ENCODE measurements at regions not wholly inside any gene's neighbourhood (a gene's known extent, or its start where the extent isn't known, plus 50 kb on each side); places are given as distances from the start of the nearest gene placed in this dataset.

DNA sequence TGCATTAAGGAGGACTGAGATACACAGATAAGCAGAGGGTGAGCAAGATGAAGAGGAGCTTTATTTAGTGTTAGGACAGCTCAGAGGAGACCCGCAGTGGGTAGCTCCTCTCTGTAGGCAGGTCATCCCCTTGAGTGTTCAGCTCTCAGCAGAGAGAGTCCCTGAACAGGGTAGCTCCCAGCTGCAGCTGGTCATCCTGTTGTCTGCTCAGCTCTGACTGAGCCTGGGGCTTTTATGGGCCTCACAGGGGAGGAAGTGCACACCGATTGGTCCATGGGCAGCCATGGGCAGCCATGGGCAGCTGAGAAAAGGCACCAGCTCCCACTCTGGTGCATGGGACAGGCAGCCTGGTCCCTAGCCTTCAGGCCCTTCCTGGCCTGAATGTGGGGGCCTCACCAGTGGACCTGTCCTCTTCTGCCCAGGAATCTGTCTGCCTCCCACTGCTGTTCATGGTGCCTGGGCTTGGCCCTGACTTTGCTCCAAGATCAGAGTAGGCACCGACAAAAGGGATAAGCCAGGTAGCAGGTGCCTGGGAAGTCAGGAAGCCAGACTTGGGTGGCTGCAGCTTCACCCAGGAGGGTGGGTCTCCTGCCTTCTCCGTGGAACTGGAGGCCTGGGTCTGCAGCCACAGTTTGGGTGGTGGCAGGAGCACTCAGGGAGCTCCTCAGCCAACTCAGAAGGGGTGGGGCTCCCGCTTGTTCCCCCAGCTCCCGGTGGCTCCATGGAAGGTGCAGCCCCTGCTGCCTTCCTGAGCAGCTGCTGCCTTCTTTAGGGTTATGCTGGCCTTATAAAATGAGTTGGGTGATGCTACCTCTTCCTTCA, 54.7 kb downstream of the MYEOV start:
- in situ Hi-C loops (cut with HindIII; ENCODE audit: low sequenced_read_pairs), result no loop called here

DNA sequence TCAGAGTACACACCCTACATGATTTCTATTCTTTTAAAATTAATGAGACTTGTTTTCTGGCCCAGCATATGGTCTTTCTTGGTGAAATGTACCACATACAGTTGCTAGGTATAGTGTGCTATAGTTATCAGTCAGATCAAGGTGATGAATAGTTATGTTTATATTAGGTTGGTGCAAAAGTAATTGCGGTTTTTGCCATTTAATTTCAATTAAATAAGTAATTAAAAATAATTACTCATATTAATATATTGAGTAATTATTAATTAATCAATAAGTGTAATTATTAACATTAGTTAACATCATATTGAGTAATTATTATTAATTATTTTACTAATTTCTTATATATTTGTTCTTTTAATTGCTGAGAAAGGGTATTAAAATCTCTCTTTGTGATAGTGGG, 56.1 kb downstream of the MYEOV start:
- in situ Hi-C loops (cut with HindIII; ENCODE audit: low sequenced_read_pairs), result no loop called here

DNA sequence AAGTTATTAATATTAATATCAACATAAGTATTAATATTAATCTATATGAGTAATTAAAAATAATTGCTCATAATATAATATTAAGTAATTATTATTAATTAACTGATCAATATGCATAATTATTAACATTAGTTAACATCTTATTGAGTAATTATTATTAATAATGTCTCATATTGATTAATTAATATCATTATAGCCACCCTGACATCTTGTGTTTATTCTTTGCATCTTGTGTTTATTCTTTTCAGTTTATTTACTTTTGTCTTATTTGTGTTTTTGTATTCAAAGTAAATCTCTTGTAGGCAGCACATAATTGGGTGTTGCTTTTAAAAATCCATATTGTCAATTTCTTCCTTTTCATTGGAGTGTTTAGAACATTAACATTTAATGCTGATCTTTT, 56.6 kb downstream of the MYEOV start:
- in situ Hi-C loops (cut with HindIII; ENCODE audit: low sequenced_read_pairs), result no loop called here

DNA sequence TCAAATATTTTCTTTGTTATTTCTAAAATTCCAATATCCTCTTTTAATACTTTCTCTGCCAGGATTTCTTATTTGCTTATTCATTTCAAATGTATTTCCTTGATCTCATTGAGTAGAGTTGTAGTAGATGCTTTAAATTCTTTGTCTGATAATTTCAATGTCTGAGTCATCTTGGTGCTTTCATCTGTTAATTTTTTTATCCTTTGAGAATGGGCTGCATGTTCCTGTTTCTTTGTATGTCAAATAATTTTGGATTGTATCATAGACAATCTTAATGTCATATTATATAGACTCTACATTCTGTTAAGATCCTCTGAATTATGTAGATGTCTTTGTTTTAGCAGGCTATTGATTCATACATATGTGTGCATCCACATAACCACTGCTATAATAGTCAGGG, 57.5 kb downstream of the MYEOV start:
- in situ Hi-C loops (cut with HindIII; ENCODE audit: low sequenced_read_pairs), result no loop called here

DNA sequence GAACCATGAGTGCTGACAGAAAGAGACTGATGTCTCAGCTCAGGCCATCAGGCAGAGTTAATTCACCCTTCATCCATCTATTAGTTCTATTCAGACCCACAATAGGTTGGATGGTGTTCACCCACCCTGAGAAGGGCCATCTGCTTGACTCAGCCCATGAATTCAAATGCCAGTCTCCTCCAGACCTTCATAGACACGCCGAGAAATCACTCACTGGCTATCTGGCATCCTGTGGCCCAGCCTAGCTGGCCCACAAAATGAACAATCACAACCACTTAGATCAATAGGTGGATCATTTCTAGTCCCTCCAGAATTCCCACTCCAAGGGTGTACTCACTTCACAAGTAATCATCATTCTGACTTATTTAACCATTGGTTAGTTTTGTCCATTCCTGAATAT, 58.2 kb downstream of the MYEOV start:
- in situ Hi-C loops (cut with HindIII; ENCODE audit: low sequenced_read_pairs), result no loop called here

DNA sequence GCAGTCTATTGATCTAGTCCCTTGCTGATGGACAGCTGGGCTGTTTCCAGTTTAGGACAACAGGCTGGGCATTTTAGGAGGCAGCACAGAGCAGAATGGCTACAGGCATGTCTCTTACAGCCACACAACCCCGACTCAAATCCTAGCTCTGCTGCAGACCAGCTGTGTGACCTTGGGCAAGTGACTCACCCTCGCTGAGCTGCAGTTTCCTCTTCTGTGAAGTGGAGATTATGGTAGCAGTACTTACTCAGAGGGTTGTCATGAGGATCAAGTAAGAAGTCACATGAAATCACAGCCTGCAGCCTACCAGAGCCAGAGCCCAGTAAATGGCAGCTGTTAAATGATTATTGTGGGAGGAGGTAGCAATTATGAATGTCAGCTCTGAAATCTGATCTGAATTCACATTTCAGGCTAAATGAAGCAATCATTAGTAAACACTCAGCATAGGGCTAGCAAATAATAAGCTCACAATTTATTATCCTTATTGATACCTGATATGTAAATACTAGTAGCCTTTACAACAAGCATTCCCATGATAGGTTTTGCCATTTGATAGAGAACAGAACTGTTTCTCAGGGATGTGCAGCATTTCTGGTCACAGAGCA, 58.9 kb downstream of the MYEOV start:
- in situ Hi-C loops (cut with HindIII; ENCODE audit: low sequenced_read_pairs), result no loop called here

DNA sequence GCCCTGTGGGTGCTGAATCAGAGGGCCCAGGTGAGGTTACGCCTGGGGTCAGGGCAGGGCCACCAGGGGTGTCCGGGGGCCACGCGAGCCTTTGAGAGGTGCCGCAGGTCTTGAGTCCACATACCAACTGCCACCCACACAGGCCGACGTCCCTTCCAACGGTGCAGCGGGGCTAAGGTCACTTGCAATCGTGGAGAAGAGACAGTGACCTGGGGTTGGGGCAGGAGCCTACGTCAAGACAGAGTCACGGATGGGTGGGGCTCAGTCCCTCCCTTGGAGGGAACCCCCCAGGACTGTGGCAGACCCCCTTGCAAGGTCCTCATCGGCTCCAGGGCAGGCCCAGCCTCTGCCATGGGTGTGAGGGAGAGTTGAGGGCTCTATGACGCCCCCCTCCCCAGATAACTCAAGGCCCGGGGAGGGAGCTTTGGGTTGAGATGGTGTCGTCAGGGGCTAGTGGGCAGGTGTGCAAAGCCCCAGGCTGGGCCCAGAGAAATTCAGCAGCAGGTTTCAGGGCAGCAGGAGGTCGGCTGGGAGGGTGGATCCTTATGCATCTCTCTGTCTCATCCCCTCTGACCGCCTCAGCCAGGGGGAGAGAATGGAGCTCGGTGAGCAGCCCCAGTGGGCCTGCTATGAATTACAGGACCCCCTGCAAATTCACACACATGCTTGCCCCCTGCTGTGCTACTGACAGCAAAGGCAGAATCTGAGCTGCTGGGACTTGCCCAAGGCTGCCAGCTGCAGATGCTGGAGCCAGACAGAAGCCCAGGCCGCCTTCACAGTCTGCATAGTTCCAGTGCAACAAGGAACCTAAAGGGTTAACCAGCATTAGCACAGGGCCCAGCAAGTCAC, 60.0 kb downstream of the MYEOV start:
- in situ Hi-C loops (cut with HindIII; ENCODE audit: low sequenced_read_pairs), result no loop called here

DNA sequence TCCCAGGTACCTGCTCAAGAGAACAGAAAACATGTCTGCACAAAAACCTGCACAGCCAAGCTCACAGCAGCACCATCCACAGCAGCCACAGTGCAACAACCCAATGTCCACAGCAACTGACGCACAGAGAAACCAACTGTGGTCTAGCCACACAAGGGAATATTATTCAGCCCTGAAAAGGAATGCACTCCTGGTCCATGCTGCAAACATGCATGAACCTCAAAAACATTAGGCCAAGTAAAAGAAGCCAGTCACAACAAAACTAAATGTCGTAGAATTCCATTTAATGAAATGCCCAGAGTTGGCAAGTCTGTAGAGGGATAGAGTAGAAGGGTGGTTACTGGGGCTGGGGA, 60.6 kb downstream of the MYEOV start:
- in situ Hi-C loops (cut with HindIII; ENCODE audit: low sequenced_read_pairs), result no loop called here

DNA sequence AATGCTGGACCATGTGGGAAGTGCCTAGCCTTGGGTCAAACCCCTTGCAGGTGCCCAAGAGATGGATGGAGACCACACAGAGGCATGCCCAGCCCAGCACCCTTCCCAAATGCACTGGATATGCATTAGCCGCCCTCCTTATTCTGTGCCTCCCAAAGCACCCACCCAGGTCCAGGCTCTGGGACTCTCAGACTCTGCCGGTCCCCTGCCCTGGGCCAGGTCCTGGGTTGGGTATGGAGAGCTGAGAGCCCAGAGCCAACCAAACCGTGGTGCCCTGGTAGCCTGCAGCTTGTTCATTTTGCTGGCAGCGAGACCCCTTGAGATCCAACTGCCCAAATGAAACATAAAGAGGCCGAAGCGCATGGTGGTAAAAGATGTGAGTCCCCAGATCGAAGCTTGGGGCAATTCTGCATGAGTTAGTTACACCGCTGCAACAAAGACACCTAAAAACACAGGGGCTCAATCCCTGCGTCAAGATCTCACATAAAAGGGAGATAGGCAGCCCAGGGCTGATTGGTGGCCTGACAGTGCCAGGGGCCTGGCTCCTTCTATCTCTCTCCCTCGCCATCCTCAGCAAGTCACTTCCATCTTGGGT, 61.5 kb downstream of the MYEOV start:
- in situ Hi-C loops (cut with HindIII; ENCODE audit: low sequenced_read_pairs), result no loop called here

DNA sequence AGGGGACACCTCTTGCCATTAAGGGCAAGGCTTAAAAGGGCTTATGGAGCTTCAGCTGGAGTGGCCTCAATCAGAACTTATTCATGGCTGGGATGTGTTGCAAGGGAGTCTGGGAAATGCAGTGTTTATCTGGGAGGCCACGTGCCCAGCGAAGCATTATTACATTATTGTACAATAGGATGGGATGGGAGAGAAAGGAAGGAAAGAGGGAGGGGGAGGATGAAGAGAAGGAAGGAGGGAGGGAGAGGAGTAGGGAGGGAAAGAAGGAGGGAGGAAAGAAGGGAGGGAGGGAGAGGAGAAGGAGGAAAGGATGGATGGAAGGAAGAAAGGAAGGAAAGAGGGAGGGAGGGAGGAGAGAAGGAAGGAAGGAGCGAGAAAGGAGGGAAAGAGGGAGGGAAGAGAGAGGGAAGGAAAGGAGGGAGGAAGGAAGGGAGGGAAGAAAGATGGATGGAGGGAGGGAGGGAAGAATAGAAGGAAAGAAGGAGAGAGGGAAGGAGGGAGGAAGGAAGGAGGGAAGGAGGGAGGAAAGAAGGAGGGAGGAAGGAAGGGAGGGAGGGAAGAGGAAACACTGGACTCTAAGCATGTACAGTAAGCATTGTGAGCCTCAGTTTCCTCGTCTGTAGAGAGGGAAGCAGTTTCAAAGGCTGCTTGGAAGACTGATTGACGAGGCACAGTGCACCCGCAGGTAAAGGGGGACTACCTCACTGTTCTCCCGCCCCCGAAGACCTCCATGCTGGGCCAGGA, 62.2 kb downstream of the MYEOV start:
- in situ Hi-C loops (cut with HindIII; ENCODE audit: low sequenced_read_pairs), result no loop called here

DNA sequence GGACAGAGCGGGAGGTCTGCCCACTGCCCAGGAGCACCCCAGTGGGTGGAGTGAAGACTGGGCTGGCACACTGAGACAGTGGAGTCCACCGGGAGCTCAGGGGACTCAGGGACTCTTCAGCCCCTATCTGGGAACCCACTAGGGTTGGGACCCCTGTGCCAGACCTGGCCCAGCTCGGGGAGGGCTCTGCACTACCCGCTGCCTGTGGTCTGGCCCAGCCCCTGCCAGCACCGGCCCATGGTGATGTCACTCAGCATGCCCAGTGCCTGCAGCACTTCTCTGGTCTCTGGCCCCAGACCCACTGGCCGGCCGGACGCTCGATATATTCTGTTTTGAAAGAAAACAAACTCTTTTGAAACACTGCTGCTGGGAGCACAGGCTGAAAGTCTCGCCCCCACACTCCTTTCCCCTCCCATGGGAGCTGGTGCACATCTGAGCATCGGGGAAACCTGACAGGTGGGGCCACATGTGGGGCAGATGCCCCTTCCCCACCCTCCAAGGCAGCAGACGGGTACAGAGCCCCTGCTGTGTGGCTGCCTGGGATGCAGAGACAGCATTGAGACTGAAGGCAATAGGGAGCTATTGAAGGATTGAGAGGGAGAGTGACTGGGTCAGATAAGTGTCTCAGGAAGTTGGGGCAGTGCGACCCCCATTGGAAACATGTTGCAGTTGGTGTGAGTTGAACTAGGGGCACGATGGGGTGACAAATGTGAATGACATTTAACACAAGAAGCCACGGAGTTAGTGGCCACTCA, 62.9 kb downstream of the MYEOV start:
- in situ Hi-C loops (cut with HindIII; ENCODE audit: low sequenced_read_pairs), result no loop called here

DNA sequence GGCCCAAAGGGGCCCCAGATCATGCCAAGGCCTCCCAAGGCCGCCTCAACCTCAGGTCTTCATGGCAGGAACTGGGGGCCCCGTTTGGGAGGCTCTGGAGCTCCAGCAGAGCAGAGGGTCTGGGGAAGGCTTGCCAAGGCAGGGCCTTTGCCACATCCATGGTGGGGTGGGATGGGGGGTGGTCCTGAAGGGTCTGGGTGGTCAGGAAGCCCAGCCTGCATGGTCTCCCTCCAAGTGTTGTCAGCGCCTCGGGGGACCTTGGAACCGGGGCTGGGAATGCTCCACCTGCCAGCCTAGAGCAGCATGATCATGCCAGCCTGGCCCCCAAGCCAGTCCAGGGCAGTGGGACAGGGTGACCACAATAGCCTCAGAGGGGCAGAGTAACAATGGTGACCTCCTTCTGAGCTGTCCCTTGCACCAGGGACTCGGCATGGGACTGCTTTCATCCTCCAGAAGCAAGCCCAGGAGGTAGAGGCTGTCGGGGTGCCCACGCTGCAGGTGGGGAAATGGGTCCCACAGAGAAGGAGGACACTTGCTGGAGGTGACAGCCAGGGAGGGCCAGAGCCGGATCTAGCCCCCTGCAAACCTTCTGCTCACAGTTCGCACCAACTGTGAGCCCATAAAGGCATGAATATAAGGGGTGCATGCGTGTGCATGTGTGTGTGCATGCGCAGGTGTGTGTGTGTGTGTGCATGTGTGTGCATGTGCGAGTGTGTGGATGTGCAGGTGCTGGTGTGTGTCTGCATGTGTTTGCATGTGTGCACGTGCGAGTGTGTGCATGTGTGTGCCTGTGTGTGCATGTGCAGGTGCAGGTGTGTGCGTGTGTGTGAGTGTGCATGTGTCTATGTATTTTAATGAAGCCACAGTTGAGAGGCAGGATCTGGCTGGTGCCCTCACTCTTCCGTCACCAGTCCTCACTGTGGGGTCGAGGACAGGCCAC, 63.8 kb downstream of the MYEOV start:
- in situ Hi-C loops (cut with HindIII; ENCODE audit: low sequenced_read_pairs), result no loop called here

DNA sequence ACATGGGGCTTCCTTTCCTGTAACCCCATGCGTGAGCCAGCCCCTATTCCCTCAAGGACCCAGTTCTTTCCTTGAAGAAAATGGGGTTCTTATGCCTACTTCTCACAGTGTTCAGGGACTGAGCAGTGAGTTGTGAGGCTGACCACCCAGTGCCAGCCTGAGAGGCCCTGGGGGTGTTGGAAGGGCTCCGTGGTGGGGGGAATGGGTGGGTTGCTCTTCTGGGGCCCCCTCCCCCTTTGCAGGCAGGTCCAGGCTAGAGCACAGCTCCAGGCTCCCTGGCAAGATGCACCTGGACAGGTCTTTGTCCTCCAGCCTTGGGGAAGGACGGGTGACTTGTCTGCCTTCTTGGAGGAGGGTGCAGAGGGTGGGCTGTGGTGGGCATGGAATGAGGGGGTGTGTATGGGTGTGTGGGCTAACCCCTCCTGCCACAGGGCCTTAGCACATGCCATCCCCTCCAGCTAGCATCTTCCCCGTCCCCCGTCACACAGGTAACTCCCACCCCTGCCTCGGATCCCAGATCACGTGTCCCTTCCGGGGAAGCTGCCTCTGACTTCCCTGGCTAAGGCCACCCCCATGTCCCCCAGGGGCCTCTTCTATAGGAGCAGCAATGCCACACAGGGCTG, 64.6 kb downstream of the MYEOV start:
- in situ Hi-C loops (cut with HindIII; ENCODE audit: low sequenced_read_pairs), result no loop called here

DNA sequence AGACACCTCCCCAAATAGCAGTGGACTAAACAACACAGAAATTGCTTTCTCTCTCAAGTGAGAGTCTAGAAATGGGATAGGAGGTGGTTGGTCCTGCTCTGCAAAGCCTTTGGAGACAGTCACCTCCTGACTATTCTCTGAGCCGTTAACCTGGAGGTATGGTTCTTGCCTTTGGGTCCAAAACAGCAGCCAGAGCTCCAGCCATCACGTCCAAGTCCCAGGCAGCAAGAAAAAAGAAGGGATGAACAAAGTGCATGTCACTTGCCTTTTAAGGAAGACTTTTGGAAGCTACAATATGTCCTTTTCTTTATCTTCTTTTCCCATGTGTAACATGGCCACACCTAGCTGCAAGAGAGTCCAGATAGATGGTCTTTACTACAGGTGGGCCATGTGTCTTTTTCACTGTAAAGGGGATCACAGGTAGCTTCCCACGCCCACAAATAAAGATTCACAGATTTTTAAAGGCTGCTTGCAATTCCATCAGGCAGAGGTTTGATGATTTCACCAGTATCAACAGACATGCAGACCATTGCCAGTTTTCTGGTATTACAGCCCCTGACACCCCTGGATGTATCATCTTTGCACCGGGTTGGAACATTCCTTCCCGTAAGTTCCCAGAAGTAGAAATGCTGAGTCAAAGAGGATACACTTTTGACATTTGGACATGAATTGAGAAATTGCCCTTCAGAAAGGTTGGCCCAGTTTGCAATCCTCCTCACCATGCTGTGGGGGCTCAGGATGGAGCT, 66.0 kb downstream of the MYEOV start:
- in situ Hi-C loops (cut with HindIII; ENCODE audit: low sequenced_read_pairs), result loop anchor here (10.0 kb wide), 2 partner anchors 65 to 245 kb away; no protein-coding TSS in a partner anchor

DNA sequence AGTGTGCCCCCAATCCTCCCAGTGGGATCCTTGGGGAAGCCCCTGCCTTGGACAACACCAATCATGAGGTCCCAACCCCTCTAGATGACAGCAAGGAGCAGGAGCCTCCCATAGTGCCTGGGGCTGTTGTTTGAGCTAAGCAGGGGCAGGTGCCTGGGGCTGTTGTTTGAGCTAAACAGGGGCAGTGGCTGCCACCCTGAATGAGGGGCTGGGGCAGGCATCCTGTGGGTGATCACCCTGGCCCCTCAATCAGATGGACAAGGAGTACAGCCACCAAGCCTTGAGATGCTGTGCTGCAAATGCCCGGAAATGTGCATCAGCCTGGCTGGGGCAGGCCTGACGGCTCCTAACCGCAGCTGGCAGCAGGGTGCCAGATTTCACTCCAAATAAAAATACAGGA, 66.7 kb downstream of the MYEOV start:
- in situ Hi-C loops (cut with HindIII; ENCODE audit: low sequenced_read_pairs), result loop anchor here (10.0 kb wide), 2 partner anchors 64 to 246 kb away; no protein-coding TSS in a partner anchor

DNA sequence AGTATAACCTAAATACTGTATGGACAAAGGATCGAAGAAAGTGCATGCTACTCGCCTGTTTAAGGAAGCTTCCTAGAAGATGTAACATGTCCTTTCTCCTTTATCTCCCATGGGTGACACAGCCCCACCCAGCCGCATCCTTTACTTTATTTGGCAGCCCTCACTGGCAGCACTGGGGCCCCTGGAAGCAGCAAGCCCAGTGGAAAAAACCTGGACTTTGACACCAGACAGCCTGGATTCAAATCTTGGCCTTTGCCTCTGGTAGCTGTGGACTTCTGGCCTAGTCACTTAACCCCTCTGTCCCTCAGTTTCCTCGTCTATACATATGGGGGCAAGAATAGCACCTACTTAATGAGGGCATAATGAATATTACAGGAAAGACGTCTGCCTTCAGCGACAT, 67.1 kb downstream of the MYEOV start:
- in situ Hi-C loops (cut with HindIII; ENCODE audit: low sequenced_read_pairs), result loop anchor here (10.0 kb wide), 2 partner anchors 64 to 246 kb away; no protein-coding TSS in a partner anchor

DNA sequence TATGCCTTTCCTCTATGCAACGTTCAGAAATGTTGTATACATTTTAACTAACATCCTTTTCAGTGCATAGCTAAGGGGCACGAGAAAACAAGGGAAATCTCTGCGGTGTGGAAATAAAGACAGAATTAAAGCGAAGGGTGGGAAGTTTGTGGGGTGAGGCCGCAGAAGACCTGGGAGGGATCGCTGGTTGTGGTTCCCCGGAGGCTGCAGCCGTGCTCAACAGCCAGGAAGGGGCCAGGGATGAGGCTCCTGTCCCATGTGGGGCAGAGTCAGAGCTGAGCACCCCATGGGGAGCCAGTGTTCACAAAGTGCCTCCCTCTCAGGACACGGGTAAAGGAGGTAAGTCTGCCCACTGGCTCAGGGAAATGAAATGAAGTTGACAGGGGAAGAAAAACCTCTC, 67.5 kb downstream of the MYEOV start:
- in situ Hi-C loops (cut with HindIII; ENCODE audit: low sequenced_read_pairs), result loop anchor here (10.0 kb wide), 2 partner anchors 63 to 247 kb away; no protein-coding TSS in a partner anchor
